ENCODE measurements at regions not wholly inside any gene's neighbourhood (a gene's known extent, or its start where the extent isn't known, plus 50 kb on each side); places are given as distances from the start of the nearest gene placed in this dataset.

GRCh38 chr5:27091858-27092257 is 53.5 kb upstream of the CDH9 start:
- no peak for TF ChIP-seq POLR2A (IDR thresholded peaks at IDR 0.05)
- no peak for TF ChIP-seq CTCF (IDR thresholded peaks at IDR 0.05)
- no peak for TF ChIP-seq POLR2AphosphoS5 (IDR thresholded peaks at IDR 0.05)
- no peak for TF ChIP-seq EP300 (IDR thresholded peaks at IDR 0.05; ENCODE audit: low read depth)
